ENCODE measurements at regions not wholly inside any gene's neighbourhood (a gene's known extent, or its start where the extent isn't known, plus 50 kb on each side); places are given as distances from the start of the nearest gene placed in this dataset.

GRCh38 chr5:127998950-127999615 is 84.5 kb upstream of the SLC12A2 start:
- H3K27me3 ChIP-seq (replicated peaks; ENCODE audit: insufficient read depth), result no peaks in the 10 kb centered on the region
- H3K9me3 ChIP-seq (ENCODE audit: low read depth), result no peaks in the 10 kb centered on the region
- H3K4me3 ChIP-seq, result no peak overlapping the region
- WGBS, 2 experiments (ENCODE audit: low coverage in 1 of 2, low lambda C conversion rate in 2 of 2, missing lambda C conversion rate in 2 of 2), result 98 to 100% methylated on average over 3 of the region's 3 CpGs
- in situ Hi-C loops (cut with MboI), result no loop called here
- H3K36me3 ChIP-seq (ENCODE audit: low read depth), result no peaks in the 10 kb centered on the region
- H3K4me2 ChIP-seq (ENCODE audit: unreplicated experiment), result no peak overlapping the region
- no peaks in the 10 kb centered on the region for H4K20me1 ChIP-seq (ENCODE audit: insufficient read depth)
- no peaks in the 10 kb centered on the region for H3K79me2 ChIP-seq (ENCODE audit: insufficient read depth)
- no peak overlapping the region for H3K27ac ChIP-seq
- no peaks in the 10 kb centered on the region for H3K9me2 ChIP-seq (ENCODE audit: insufficient read depth)
- no peaks in the 10 kb centered on the region for H3F3A ChIP-seq (ENCODE audit: insufficient read depth)
- H3K4me1 ChIP-seq (ENCODE audit: insufficient read depth), result no peaks in the 10 kb centered on the region
- no peak for DNase-seq
- no peak for TF ChIP-seq EZH2phosphoT487 (IDR thresholded peaks at IDR 0.05; ENCODE audit: insufficient read depth, low read depth)
- no peak for TF ChIP-seq EZH2 (IDR thresholded peaks at IDR 0.05; ENCODE audit: insufficient read depth, poor library complexity, severe bottlenecking)
- no peak overlapping the region for H3K9ac ChIP-seq
- no peak overlapping the region for H2AFZ ChIP-seq

GRCh38 chr5:127999909-128000308 is 83.7 kb upstream of the SLC12A2 start:
- Histone ChIP-seq H3F3A (ENCODE audit: insufficient read depth) (no peaks in the 10 kb centered on the region), H3K27ac (no peak overlapping the region), H2AFZ (no peak overlapping the region), H4K20me1 (ENCODE audit: insufficient read depth) (no peaks in the 10 kb centered on the region), H3K4me1 (ENCODE audit: insufficient read depth) (no peaks in the 10 kb centered on the region), H3K9ac (no peak overlapping the region), H3K4me3 (no peak overlapping the region), H3K79me2 (ENCODE audit: insufficient read depth) (no peaks in the 10 kb centered on the region), H3K9me3 (ENCODE audit: low read depth) (no peaks in the 10 kb centered on the region), H3K4me2 (ENCODE audit: unreplicated experiment) (no peak overlapping the region), H3K9me2 (ENCODE audit: insufficient read depth) (no peaks in the 10 kb centered on the region; the same call in 1 of the 2 replicates), H3K36me3 (ENCODE audit: low read depth) (no peaks in the 10 kb centered on the region), H3K27me3 (replicated peaks; ENCODE audit: insufficient read depth) (no peaks in the 10 kb centered on the region)
- in situ Hi-C loops (cut with MboI), result no loop called here
- DNase-seq, result no peak
- 37 to 45% methylated on average over 1 of the region's 1 CpG for WGBS, 2 experiments (ENCODE audit: low coverage in 1 of 2, low lambda C conversion rate in 2 of 2, missing lambda C conversion rate in 2 of 2)
- TF ChIP-seq EZH2 (IDR thresholded peaks at IDR 0.05; ENCODE audit: insufficient read depth, poor library complexity, severe bottlenecking) (no peak), EZH2phosphoT487 (IDR thresholded peaks at IDR 0.05; ENCODE audit: insufficient read depth, low read depth) (no peak)

GRCh38 chr5:128002425-128002824 is 81.1 kb upstream of the SLC12A2 start:
- Histone ChIP-seq H3K9me2 (ENCODE audit: insufficient read depth) (no peaks in the 10 kb centered on the region; the same call in 1 of the 2 replicates), H3K36me3 (ENCODE audit: low read depth) (no peaks in the 10 kb centered on the region), H4K20me1 (ENCODE audit: insufficient read depth) (no peaks in the 10 kb centered on the region), H3K9me3 (ENCODE audit: low read depth) (no peaks in the 10 kb centered on the region), H3K27ac (no peak overlapping the region), H3K9ac (no peak overlapping the region), H3F3A (ENCODE audit: insufficient read depth) (no peaks in the 10 kb centered on the region), H3K4me3 (no peak overlapping the region), H3K4me1 (ENCODE audit: insufficient read depth) (no peaks in the 10 kb centered on the region), H3K79me2 (ENCODE audit: insufficient read depth) (no peaks in the 10 kb centered on the region), H2AFZ (no peak overlapping the region), H3K27me3 (replicated peaks; ENCODE audit: insufficient read depth) (no peaks in the 10 kb centered on the region), H3K4me2 (ENCODE audit: unreplicated experiment) (no peak overlapping the region)
- in situ Hi-C loops (cut with MboI), result no loop called here
- no peak for TF ChIP-seq EZH2 (IDR thresholded peaks at IDR 0.05; ENCODE audit: insufficient read depth, poor library complexity, severe bottlenecking)
- TF ChIP-seq EZH2phosphoT487 (IDR thresholded peaks at IDR 0.05; ENCODE audit: insufficient read depth, low read depth), result no peak
- WGBS, 2 experiments (ENCODE audit: low coverage in 1 of 2, low lambda C conversion rate in 2 of 2, missing lambda C conversion rate in 2 of 2), result 79 to 82% methylated on average over 5 of the region's 5 CpGs
- no peak for DNase-seq

DNA sequence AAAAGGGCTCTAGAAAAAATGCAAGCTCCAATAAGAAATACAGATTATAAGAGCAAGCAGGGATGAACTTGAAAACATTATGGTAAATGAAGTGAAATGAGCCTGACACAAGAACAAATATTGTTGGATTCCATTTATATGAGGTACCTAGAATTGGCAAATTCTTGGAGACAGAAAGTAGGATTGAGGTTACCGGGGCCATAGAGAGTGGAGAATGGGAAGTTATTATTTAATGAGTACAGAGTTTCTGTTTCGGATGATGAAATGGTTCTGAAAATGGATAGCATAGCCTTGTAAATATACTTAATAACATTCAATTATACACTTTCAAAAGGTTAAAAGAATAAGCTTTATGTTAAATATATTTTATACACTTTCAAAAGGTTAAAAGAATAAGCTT is 75.6 kb upstream of the SLC12A2 start:
- no peaks in the 10 kb centered on the region for H3F3A ChIP-seq (ENCODE audit: insufficient read depth)
- WGBS, 2 experiments (ENCODE audit: low coverage in 1 of 2, low lambda C conversion rate in 2 of 2, missing lambda C conversion rate in 2 of 2), result 80 to 92% methylated on average over 2 of the region's 2 CpGs
- no peak overlapping the region for H3K4me3 ChIP-seq
- no peak for DNase-seq
- H3K36me3 ChIP-seq (ENCODE audit: low read depth), result no peaks in the 10 kb centered on the region
- no peaks in the 10 kb centered on the region for H3K27me3 ChIP-seq (replicated peaks; ENCODE audit: insufficient read depth)
- TF ChIP-seq EZH2phosphoT487 (IDR thresholded peaks at IDR 0.05; ENCODE audit: insufficient read depth, low read depth) (no peak), EZH2 (IDR thresholded peaks at IDR 0.05; ENCODE audit: insufficient read depth, poor library complexity, severe bottlenecking) (no peak)
- no peak overlapping the region for H2AFZ ChIP-seq
- no peaks in the 10 kb centered on the region for H4K20me1 ChIP-seq (ENCODE audit: insufficient read depth)
- H3K9me3 ChIP-seq (ENCODE audit: low read depth), result no peaks in the 10 kb centered on the region
- H3K79me2 ChIP-seq (ENCODE audit: insufficient read depth), result no peaks in the 10 kb centered on the region
- H3K27ac ChIP-seq, result no peak overlapping the region
- in situ Hi-C loops (cut with MboI), result no loop called here
- H3K9ac ChIP-seq, result no peak overlapping the region
- H3K9me2 ChIP-seq (ENCODE audit: insufficient read depth), result no peaks in the 10 kb centered on the region; the same call in 1 of the 2 replicates
- H3K4me2 ChIP-seq (ENCODE audit: unreplicated experiment), result no peak overlapping the region
- no peaks in the 10 kb centered on the region for H3K4me1 ChIP-seq (ENCODE audit: insufficient read depth)

DNA sequence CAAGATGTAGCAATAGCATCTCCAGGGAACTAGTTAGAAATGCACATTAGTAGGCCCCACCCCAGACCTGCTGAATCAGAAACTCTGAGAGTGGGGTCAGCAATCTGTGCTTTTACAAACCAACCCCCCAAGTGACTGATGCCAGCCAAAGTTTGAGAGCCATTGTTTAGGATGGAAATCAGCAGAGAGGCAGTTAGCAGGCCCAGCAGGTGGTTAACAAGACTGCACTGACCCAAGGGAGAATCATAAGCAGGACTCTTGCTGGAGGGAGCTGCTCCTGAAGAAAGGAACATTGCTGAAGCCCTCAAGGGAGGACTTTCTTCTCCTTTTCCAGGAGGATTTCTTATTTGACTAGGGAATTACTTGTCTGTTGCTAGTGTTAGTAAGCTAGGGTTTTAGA is 74.2 kb upstream of the SLC12A2 start:
- H3K9me2 ChIP-seq (ENCODE audit: insufficient read depth), result no peaks in the 10 kb centered on the region; the same call in 1 of the 2 replicates
- no peaks in the 10 kb centered on the region for H3F3A ChIP-seq (ENCODE audit: insufficient read depth)
- no peaks in the 10 kb centered on the region for H3K79me2 ChIP-seq (ENCODE audit: insufficient read depth)
- H3K4me3 ChIP-seq, result no peak overlapping the region
- no peaks in the 10 kb centered on the region for H3K36me3 ChIP-seq (ENCODE audit: low read depth)
- no peaks in the 10 kb centered on the region for H3K27me3 ChIP-seq (replicated peaks; ENCODE audit: insufficient read depth)
- H2AFZ ChIP-seq, result no peak overlapping the region
- TF ChIP-seq EZH2 (IDR thresholded peaks at IDR 0.05; ENCODE audit: insufficient read depth, poor library complexity, severe bottlenecking), result no peak
- H3K9ac ChIP-seq, result no peak overlapping the region
- no peak overlapping the region for H3K27ac ChIP-seq
- no peaks in the 10 kb centered on the region for H4K20me1 ChIP-seq (ENCODE audit: insufficient read depth)
- H3K4me1 ChIP-seq (ENCODE audit: insufficient read depth), result no peaks in the 10 kb centered on the region
- H3K4me2 ChIP-seq (ENCODE audit: unreplicated experiment), result no peak overlapping the region
- no peaks in the 10 kb centered on the region for H3K9me3 ChIP-seq (ENCODE audit: low read depth)
- DNase-seq, result no peak
- in situ Hi-C loops (cut with MboI), result no loop called here

Measured in GM23248 (cell line).